CD4-positive, alpha-beta memory T cell (primary cell): ENCODE measurements at regions not wholly inside any gene's neighbourhood (a gene's known extent, or its start where the extent isn't known, plus 50 kb on each side); places are given as distances from the start of the nearest gene placed in this dataset.

Experiments
- CTCF ChIA-PET: fragments of 350-600 bp; sonication (Branson Sonifier 250); formaldehyde crosslinking; loops from one replicate; lab custom pipeline; 2021; ENCODE audit warnings: inconsistent platforms; ENCODE audit not compliant: partially characterized antibody; lab: Charles Lee
- POLR2A ChIA-PET: fragments of 350-600 bp; sonication (Branson Sonifier 250); formaldehyde crosslinking; loops from one replicate; lab custom pipeline; 2021; ENCODE audit not compliant: partially characterized antibody; lab: Charles Lee
- DNase-seq, 5 donors: peaks; one replicate each; pipeline versions ENCODE4 v3.0.0 to v3.0.0-alpha.2; 2020 to 2022; ENCODE audit warnings: mixed read lengths in 1 of 5
- H3K27ac ChIP-seq: one replicate; pipeline ENCODE4 v1.7.0; 2013; ENCODE audit warnings: low read depth, low read length
- H3K27me3 ChIP-seq: 2 replicates; pipeline ENCODE4 v1.7.0; 2013; ENCODE audit warnings: mild to moderate bottlenecking, low read length, moderate library complexity; ENCODE audit not compliant: insufficient read depth
- H3K36me3 ChIP-seq: 2 replicates; pipeline ENCODE4 v1.7.0; 2013; ENCODE audit warnings: mild to moderate bottlenecking, low read length, moderate library complexity; ENCODE audit not compliant: insufficient read depth
- H3K4me1 ChIP-seq: 2 replicates; pipeline ENCODE4 v1.7.0; 2013; ENCODE audit warnings: mild to moderate bottlenecking, low read length, moderate library complexity; ENCODE audit not compliant: insufficient read depth
- H3K4me3 ChIP-seq, 2 donors: one replicate each; pipeline ENCODE4 v1.7.0; 2013; ENCODE audit warnings: low read length in 2 of 2, mild to moderate bottlenecking in 1 of 2
- H3K9me3 ChIP-seq, 2 donors: one replicate each; pipeline ENCODE4 v1.7.0; 2013; ENCODE audit warnings: low read length in 2 of 2, control low read depth in 1 of 2; ENCODE audit not compliant: control insufficient read depth in 1 of 2
- H3K27ac Mint-ChIP-seq, 7 donors: one replicate each; pipeline ENCODE4 v1.8.0; 2020 to 2021; ENCODE audit warnings: mixed read lengths in 7 of 7, mild to moderate bottlenecking in 6 of 7, inconsistent platforms in 3 of 7, moderate library complexity in 3 of 7
- H3K27me3 Mint-ChIP-seq, 2 donors: one replicate each; pipeline ENCODE4 v1.8.0; 2020 to 2021; ENCODE audit warnings: mixed read lengths in 2 of 2
- H3K36me3 Mint-ChIP-seq, 2 donors: one replicate each; pipeline ENCODE4 v1.8.0; 2020 to 2021; ENCODE audit warnings: mixed read lengths in 2 of 2, inconsistent platforms in 1 of 2, mild to moderate bottlenecking in 1 of 2
- H3K4me1 Mint-ChIP-seq, 4 donors: one replicate each; pipeline ENCODE4 v1.8.0; 2020 to 2021; ENCODE audit warnings: mixed read lengths in 4 of 4, mild to moderate bottlenecking in 1 of 4
- H3K4me3 Mint-ChIP-seq, 8 donors: one replicate each; pipeline ENCODE4 v1.8.0; 2020 to 2021; ENCODE audit warnings: mixed read lengths in 8 of 8, mild to moderate bottlenecking in 7 of 8, moderate library complexity in 6 of 8, inconsistent platforms in 3 of 8
- H3K9me3 Mint-ChIP-seq, 8 donors: one replicate each; pipeline ENCODE4 v1.8.0; 2020 to 2021; ENCODE audit warnings: mixed read lengths in 8 of 8, mild to moderate bottlenecking in 5 of 8, inconsistent platforms in 3 of 8, moderate library complexity in 1 of 8
- intact Hi-C: fragments of 100-400 bp; cut with micrococcal nuclease; formaldehyde crosslinking; loops from one replicate; pipeline ENCODE4 v1.15.1; 2023

DNA sequence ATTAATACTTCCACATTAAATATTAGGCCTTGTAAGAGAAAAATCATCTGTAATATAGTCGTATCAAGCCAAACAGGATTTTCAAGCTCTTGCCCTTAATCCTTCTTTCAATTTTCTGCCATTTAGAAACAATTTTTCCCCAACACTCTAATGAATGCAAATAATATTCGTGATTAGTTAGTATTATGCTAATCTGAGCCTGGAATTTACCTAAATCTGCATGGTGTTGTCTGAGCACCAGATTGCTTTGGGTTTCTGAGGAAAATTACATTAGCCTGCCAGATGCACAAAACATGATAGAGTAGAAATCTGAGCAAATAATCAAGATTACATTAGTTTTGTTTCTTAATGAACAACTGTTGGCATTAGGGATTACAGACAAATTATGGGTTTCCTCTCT, 176.6 kb downstream of the ZDHHC21 start:
- POLR2A ChIA-PET, result no interaction called here
- peaks cover 0 to 3% (median 0%) of the 10 kb centered on the region in 8 donors for H3K9me3 Mint-ChIP-seq
- CTCF ChIA-PET, result no interaction called here
- Histone ChIP-seq H3K36me3 (no peaks in the 10 kb centered on the region), H3K27me3 (no peaks in the 10 kb centered on the region), H3K27ac (no peak overlapping the region), H3K4me3 (no peak overlapping the region), H3K9me3 (no peaks in the 10 kb centered on the region), H3K4me1 (no peaks in the 10 kb centered on the region)
- no peaks in the 10 kb centered on the region for H3K4me1 Mint-ChIP-seq
- intact Hi-C loops, result no loop called here
- no peak overlapping the region for H3K4me3 Mint-ChIP-seq
- no peaks in the 10 kb centered on the region for H3K27me3 Mint-ChIP-seq
- H3K36me3 Mint-ChIP-seq, result no peaks in the 10 kb centered on the region
- no peak overlapping the region for H3K27ac Mint-ChIP-seq
- DNase-seq, result no peak

DNA sequence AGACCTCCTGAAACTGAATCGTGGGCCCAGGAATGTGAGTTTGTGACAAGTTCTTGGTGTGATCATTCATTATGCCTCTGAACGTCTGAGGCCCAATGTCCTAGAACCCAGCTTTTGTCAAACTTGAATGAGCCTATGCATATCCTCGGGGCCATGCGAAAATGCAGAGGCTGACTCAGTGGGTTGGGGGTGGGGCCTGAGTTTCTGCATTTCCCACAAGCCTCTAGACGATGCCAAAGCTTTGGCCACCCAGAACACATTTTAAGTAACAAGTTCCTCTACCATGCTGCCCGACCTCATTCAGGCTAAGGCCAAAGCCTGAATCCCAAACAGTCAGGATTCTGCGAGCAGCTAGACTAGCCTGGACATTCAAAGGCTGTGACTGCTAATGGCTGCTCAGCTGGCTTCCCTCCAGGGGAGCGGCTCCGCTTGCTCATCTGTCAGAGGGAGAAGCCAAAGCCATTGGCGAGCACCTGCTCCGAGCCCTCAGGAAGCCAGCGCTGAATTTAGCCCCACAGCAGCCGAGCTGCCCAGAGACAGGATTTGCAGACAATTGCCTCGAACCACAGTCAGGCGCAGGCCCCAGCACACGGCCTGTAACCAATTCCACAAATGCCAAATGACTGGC, 177.5 kb downstream of the ZDHHC21 start:
- ChIA-PET CTCF (no interaction called here), POLR2A (no interaction called here)
- Mint-ChIP-seq H3K4me1 (no peaks in the 10 kb centered on the region), H3K9me3 (peaks cover 0 to under 1% (median 0%) of the 10 kb centered on the region in 8 donors), H3K4me3 (no peak overlapping the region), H3K27ac (no peak overlapping the region), H3K27me3 (no peaks in the 10 kb centered on the region), H3K36me3 (no peaks in the 10 kb centered on the region)
- Histone ChIP-seq H3K4me1 (no peaks in the 10 kb centered on the region), H3K27ac (no peak overlapping the region), H3K36me3 (no peaks in the 10 kb centered on the region), H3K27me3 (no peaks in the 10 kb centered on the region), H3K4me3 (no peak overlapping the region), H3K9me3 (no peaks in the 10 kb centered on the region)
- DNase-seq, result no peak
- intact Hi-C loops, result no loop called here

DNA sequence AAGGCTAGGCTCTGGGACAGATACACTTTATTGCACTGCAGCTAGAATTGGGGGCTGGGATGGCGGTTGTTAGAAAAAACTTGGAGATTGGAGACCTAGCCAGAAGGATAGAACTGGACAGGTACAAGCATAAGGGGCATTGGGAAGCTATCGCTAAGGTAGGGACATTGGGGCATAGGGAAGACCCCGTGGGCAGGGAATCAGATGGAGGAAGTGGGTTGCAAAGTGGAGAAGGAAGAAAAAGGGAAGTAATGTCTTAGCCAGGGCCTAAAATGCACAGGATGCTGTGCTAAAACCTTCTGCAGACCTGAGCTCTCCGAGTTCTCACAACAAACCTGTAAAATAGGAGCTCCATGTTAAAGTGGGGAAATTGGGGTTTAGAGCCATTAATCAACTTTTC, 178.2 kb downstream of the ZDHHC21 start:
- DNase-seq, result no peak
- ChIA-PET CTCF (no interaction called here), POLR2A (no interaction called here)
- Mint-ChIP-seq H3K27ac (no peak overlapping the region), H3K27me3 (no peaks in the 10 kb centered on the region), H3K9me3 (no peaks in the 10 kb centered on the region), H3K4me3 (no peak overlapping the region), H3K4me1 (no peaks in the 10 kb centered on the region), H3K36me3 (no peaks in the 10 kb centered on the region)
- intact Hi-C loops, result no loop called here
- Histone ChIP-seq H3K36me3 (no peaks in the 10 kb centered on the region), H3K4me3 (no peak overlapping the region), H3K27me3 (no peaks in the 10 kb centered on the region), H3K27ac (no peak overlapping the region), H3K4me1 (no peaks in the 10 kb centered on the region), H3K9me3 (no peaks in the 10 kb centered on the region)

DNA sequence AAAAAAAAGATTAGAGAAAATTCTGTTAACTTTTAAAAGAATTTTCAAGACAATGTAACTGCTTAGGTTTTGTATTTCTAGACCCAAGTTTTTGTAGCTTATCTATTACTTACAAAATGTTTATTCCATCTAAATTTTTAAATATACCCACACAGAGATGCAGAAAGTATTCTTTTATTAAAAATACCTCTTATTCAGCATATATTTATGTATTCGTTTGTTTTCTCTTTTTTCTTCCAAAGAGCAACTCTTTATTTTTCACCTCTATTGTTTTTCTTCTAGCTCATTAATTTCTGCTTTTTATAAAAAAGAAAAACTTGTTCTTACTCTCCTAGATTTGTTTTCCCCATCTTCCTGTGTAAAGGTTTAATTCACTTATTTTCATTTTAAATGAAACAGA, 180.3 kb downstream of the ZDHHC21 start:
- CTCF ChIA-PET, result no interaction called here

DNA sequence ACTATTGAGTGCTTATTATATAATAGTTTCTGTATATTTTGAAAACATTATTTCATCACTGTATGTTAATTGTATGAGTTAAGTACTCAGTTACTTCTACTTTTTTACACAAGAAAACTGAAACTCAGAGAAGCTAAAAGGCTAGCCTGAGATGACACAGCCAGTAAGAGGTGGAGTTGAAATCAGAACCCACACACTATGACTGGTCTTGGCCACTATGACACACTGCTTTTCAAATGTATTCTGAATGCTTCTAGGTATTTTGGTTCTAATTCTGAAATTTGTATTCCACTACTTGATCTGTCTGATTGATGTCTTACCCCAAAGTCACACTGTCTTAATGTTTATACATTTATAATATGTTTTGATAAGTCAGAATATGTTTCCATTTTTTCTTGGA, 181.8 kb downstream of the ZDHHC21 start:
- CTCF ChIA-PET, result no interaction called here
- no peaks in the 10 kb centered on the region for H3K27me3 ChIP-seq
- Mint-ChIP-seq H3K27ac (no peak overlapping the region), H3K4me3 (no peak overlapping the region), H3K36me3 (no peaks in the 10 kb centered on the region), H3K9me3 (no peaks in the 10 kb centered on the region), H3K27me3 (peaks cover 0 to 2% of the 10 kb centered on the region in 2 donors), H3K4me1 (no peaks in the 10 kb centered on the region)
- no peak overlapping the region for H3K4me3 ChIP-seq
- DNase-seq, result no peak
- H3K4me1 ChIP-seq, result no peaks in the 10 kb centered on the region
- no peaks in the 10 kb centered on the region for H3K36me3 ChIP-seq
- intact Hi-C loops, result no loop called here
- no peaks in the 10 kb centered on the region for H3K9me3 ChIP-seq
- H3K27ac ChIP-seq, result no peak overlapping the region
- POLR2A ChIA-PET, result no interaction called here

More for the DNA sequence above, 180.3 kb downstream of the ZDHHC21 start:
- DNase-seq, result no peak
- no peaks in the 10 kb centered on the region for H3K36me3 Mint-ChIP-seq
- no peak overlapping the region for H3K4me3 Mint-ChIP-seq
- Histone ChIP-seq H3K4me3 (no peak overlapping the region), H3K9me3 (no peaks in the 10 kb centered on the region), H3K27ac (no peak overlapping the region), H3K27me3 (no peaks in the 10 kb centered on the region), H3K36me3 (no peaks in the 10 kb centered on the region), H3K4me1 (no peaks in the 10 kb centered on the region)
- H3K27ac Mint-ChIP-seq, result no peak overlapping the region
- H3K9me3 Mint-ChIP-seq, result no peaks in the 10 kb centered on the region
- intact Hi-C loops, result no loop called here
- POLR2A ChIA-PET, result no interaction called here
- no peaks in the 10 kb centered on the region for H3K4me1 Mint-ChIP-seq
- no peaks in the 10 kb centered on the region for H3K27me3 Mint-ChIP-seq

DNA sequence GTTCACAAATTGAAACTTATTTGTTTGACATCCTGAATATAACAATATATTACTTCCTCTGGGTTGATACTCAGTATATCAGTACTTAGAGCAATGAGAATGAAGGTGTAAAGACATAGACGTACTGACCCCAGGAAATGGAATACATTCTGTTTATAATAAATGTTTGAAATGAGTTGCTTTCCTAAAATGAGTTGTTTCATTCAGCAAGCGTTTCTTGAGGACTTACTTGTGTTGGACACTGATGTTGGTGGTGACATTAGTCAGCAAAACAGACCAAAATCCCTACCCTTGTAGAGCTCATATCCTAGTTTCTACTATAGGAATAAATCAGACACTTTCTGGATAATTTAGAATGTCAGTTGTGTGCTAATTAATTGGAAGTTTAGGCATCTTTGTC, 184.3 kb downstream of the ZDHHC21 start:
- no peak overlapping the region for H3K4me3 Mint-ChIP-seq
- POLR2A ChIA-PET, result no interaction called here
- H3K27me3 ChIP-seq, result no peaks in the 10 kb centered on the region
- no peaks in the 10 kb centered on the region for H3K4me1 ChIP-seq
- no peak overlapping the region for H3K4me3 ChIP-seq
- H3K27me3 Mint-ChIP-seq, result peaks cover 1 to 2% of the 10 kb centered on the region in 2 donors
- no peak overlapping the region for H3K27ac Mint-ChIP-seq
- H3K36me3 ChIP-seq, result no peaks in the 10 kb centered on the region
- no peak overlapping the region for H3K27ac ChIP-seq
- CTCF ChIA-PET, result no interaction called here
- no peaks in the 10 kb centered on the region for H3K9me3 Mint-ChIP-seq
- H3K4me1 Mint-ChIP-seq, result no peaks in the 10 kb centered on the region
- H3K36me3 Mint-ChIP-seq, result no peaks in the 10 kb centered on the region
- no peak for DNase-seq
- intact Hi-C loops, result no loop called here
- H3K9me3 ChIP-seq, result no peaks in the 10 kb centered on the region

DNA sequence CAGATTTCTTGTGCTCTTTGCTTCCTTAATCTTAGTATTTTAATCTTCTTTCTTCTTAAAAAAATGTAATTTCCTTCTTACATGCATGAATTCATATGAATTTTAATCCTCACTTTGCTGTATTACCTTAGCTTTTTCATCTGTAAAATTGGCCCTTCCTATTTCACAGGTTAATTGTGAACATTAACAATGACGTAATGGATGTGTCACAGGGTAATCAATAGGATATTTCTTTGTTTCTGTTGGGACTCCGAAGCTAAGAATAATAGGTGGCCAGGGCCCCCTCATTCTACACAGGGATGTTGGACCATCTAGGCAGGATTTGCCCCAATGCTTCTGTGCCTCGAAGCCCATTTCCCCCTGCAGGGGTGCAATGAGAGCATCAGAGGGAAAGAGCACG, 187.4 kb upstream of the NFIB start:
- Mint-ChIP-seq H3K4me3 (no peak overlapping the region), H3K27me3 (peaks cover 0 to 1% of the 10 kb centered on the region in 2 donors), H3K9me3 (peaks cover 0 to 5% (median 2%) of the 10 kb centered on the region in 8 donors), H3K36me3 (no peaks in the 10 kb centered on the region), H3K27ac (no peak overlapping the region), H3K4me1 (no peaks in the 10 kb centered on the region)
- no peaks in the 10 kb centered on the region for H3K9me3 ChIP-seq
- POLR2A ChIA-PET, result no interaction called here
- no peak for DNase-seq
- H3K4me1 ChIP-seq, result no peaks in the 10 kb centered on the region
- H3K27me3 ChIP-seq, result no peaks in the 10 kb centered on the region
- H3K4me3 ChIP-seq, result no peak overlapping the region
- no peak overlapping the region for H3K27ac ChIP-seq
- no peaks in the 10 kb centered on the region for H3K36me3 ChIP-seq
- intact Hi-C loops, result no loop called here
- CTCF ChIA-PET, result no interaction called here

DNA sequence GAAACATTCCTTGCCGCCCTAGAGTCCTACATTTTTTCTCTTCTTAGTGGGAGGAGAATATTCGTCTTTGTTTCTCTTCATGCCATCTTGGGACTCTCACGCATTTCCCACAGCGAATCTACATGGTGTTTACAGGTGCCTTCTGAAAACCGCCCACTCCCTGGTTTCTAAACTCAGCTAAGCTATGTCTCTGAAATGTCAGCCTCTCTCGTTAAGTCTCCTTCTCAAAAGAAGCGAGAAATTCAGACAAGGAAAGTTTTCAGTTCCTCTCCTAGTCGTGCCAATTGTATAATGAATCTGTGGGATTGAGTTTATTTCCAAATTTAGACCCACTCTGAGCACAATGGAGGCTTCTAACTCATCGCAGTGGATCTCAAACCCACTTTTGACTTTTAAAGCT, 186.8 kb upstream of the NFIB start:
- intact Hi-C loops, result no loop called here

More for the DNA sequence above, 186.8 kb upstream of the NFIB start:
- Mint-ChIP-seq H3K36me3 (no peaks in the 10 kb centered on the region), H3K4me1 (no peaks in the 10 kb centered on the region), H3K4me3 (no peak overlapping the region), H3K9me3 (peaks cover 0 to 5% (median 3%) of the 10 kb centered on the region in 8 donors), H3K27ac (no peak overlapping the region), H3K27me3 (no peaks in the 10 kb centered on the region)
- Histone ChIP-seq H3K27ac (no peak overlapping the region), H3K4me1 (no peaks in the 10 kb centered on the region), H3K27me3 (no peaks in the 10 kb centered on the region), H3K4me3 (no peak overlapping the region), H3K9me3 (no peaks in the 10 kb centered on the region), H3K36me3 (no peaks in the 10 kb centered on the region)
- POLR2A ChIA-PET, result no interaction called here
- no peak for DNase-seq
- CTCF ChIA-PET, result interaction anchor here (0.6 kb wide), 1 partner anchor 78 kb away, joined by 3 read pairs; no protein-coding TSS in a partner anchor
